Endothelial cell of umbilical vein (primary cell): ENCODE measurements at regions not wholly inside any gene's neighbourhood (a gene's known extent, or its start where the extent isn't known, plus 50 kb on each side); places are given as distances from the start of the nearest gene placed in this dataset.

Experiments used
- BruUV-seq: library from RNA; stranded (reverse); fragments of 400-500 nt; replicated peaks from 2 replicates; lab custom pipeline; 2021; lab: Mats Ljungman, UMichigan
- CTCF ChIA-PET: fragments of 300-600, 350-600 bp; sonication (Branson Sonifier 250); formaldehyde crosslinking; loops from one replicate; lab custom pipeline; 2021; ENCODE audit warnings: antibody characterized with exemption, inconsistent platforms; lab: Charles Lee
- POLR2A ChIA-PET: fragments of 300-600, 350-600 bp; sonication (Branson Sonifier 250); formaldehyde crosslinking; loops from one replicate; lab custom pipeline; 2021; ENCODE audit warnings: antibody characterized with exemption, inconsistent platforms; lab: Charles Lee
- DNase-seq: peaks from one replicate; pipeline ENCODE4 v3.0.0-alpha.2; 2011; ENCODE audit warnings: low read depth, low spot score
- FAIRE-seq: peaks from 2 replicates; lab custom pipeline; 2011; peaks lifted over from hg19 to GRCh38; lab: Jason Lieb, UNC
- H2AFZ ChIP-seq: 2 replicates; pipeline ENCODE4 v1.6.0; 2012; ENCODE audit warnings: low read depth, low read length, control low read depth, inconsistent platforms
- H3K27ac ChIP-seq: 2 replicates; pipeline ENCODE4 v1.5.1; 2011; ENCODE audit warnings: low read depth, mild to moderate bottlenecking, control low read depth, low read length, moderate library complexity; ENCODE audit not compliant: insufficient read depth
- H3K27me3 ChIP-seq, 2 experiments: 2 replicates each; pipeline versions ENCODE4 v1.6.0 to v1.6.1; 2011; ENCODE audit warnings: low read length in 2 of 2, mixed read lengths in 1 of 2; ENCODE audit not compliant: control insufficient read depth in 2 of 2, insufficient read depth in 2 of 2
- H3K36me3 ChIP-seq, 2 experiments: 2 replicates in 1 of 2; 3 replicates in 1 of 2; pipeline ENCODE4 v1.5.1; 2011; ENCODE audit warnings: low read length in 2 of 2, mild to moderate bottlenecking in 1 of 2, moderate library complexity in 1 of 2; ENCODE audit not compliant: control insufficient read depth in 2 of 2, insufficient read depth in 2 of 2; ENCODE audit errors: extremely low read depth in 1 of 2
- H3K4me1 ChIP-seq: 3 replicates; pipeline ENCODE4 v1.5.1; 2011; ENCODE audit warnings: mild to moderate bottlenecking, low read length; ENCODE audit not compliant: control insufficient read depth, insufficient read depth; ENCODE audit errors: extremely low read depth
- H3K4me2 ChIP-seq: 2 replicates; pipeline ENCODE4 v1.6.1; 2011; ENCODE audit warnings: low read length, control low read depth, mixed read lengths; ENCODE audit not compliant: insufficient read depth
- H3K4me3 ChIP-seq, 3 experiments: fragments of 200-600 bp in 1 of 3; sonication (generic), shearing (Covaris generic) in 1 of 3; replicated peaks in 1 of 3; 2 replicates each; pipeline ENCODE4 v1.5.1; 2011 to 2016; ENCODE audit warnings: control low read depth in 3 of 3, low read length in 3 of 3, mild to moderate bottlenecking in 2 of 3, inconsistent platforms in 1 of 3, low read depth in 1 of 3, moderate library complexity in 1 of 3; ENCODE audit not compliant: insufficient read depth in 1 of 3
- H3K79me2 ChIP-seq: 2 replicates; pipeline ENCODE4 v1.6.0; 2012; ENCODE audit warnings: low read length, inconsistent platforms; ENCODE audit not compliant: control insufficient read depth, insufficient read depth
- H3K9ac ChIP-seq: replicated peaks from 2 replicates; pipeline ENCODE3; 2011; ENCODE audit warnings: low read length, control low read depth; ENCODE audit not compliant: insufficient read depth; ENCODE audit errors: extremely low read depth
- H3K9me1 ChIP-seq: replicated peaks from 3 replicates; pipeline ENCODE4 v1.6.0; 2011; ENCODE audit warnings: mild to moderate bottlenecking, low read length; ENCODE audit not compliant: control insufficient read depth, insufficient read depth; ENCODE audit errors: extremely low read depth
- H3K9me3 ChIP-seq: replicated peaks from 2 replicates; pipeline ENCODE4 v1.5.1; 2012; ENCODE audit warnings: low read length, inconsistent platforms; ENCODE audit not compliant: control insufficient read depth, insufficient read depth
- H4K20me1 ChIP-seq: replicated peaks from 2 replicates; pipeline ENCODE3; 2011; ENCODE audit warnings: mild to moderate bottlenecking, low read length; ENCODE audit not compliant: control insufficient read depth, insufficient read depth; ENCODE audit errors: extremely low read depth
- EZH2 ChIP-seq: IDR thresholded peaks from 2 replicates; pipeline ENCODE4 v1.6.1; 2012; ENCODE audit warnings: borderline replicate concordance, low read depth, mild to moderate bottlenecking, moderate library complexity, low read length, inconsistent platforms; ENCODE audit not compliant: severe bottlenecking
- FOS ChIP-seq: IDR thresholded peaks from 2 replicates; pipeline ENCODE4 v1.6.1; 2011; ENCODE audit warnings: mild to moderate bottlenecking, low read length, moderate library complexity, borderline replicate concordance; ENCODE audit not compliant: insufficient read depth
- GATA2 ChIP-seq: IDR thresholded peaks from 2 replicates; pipeline ENCODE4 v1.7.0; 2011; ENCODE audit warnings: low read depth, mild to moderate bottlenecking, moderate library complexity, mixed read lengths, low read length; ENCODE audit not compliant: insufficient read length, insufficient read depth
- JUN ChIP-seq: IDR thresholded peaks from 2 replicates; pipeline ENCODE4 v1.6.1; 2011; ENCODE audit warnings: borderline replicate concordance, low read depth; ENCODE audit not compliant: insufficient read length, insufficient read depth
- MAX ChIP-seq: IDR thresholded peaks from 2 replicates; pipeline ENCODE4 v1.6.1; 2011; ENCODE audit not compliant: insufficient read depth, insufficient read length
- MYC ChIP-seq: IDR thresholded peaks from one replicate; pipeline ENCODE4 v1.6.1; 2011; ENCODE audit warnings: mild to moderate bottlenecking, low read depth, low read length
- POLR2A ChIP-seq: IDR thresholded peaks from 2 replicates; pipeline ENCODE4 v1.6.1; 2012; ENCODE audit warnings: low read depth, mild to moderate bottlenecking, control low read depth, low read length
- POLR2AphosphoS5 ChIP-seq: IDR thresholded peaks from 2 replicates; pipeline ENCODE4 v1.6.1; 2012; ENCODE audit warnings: low read depth, mild to moderate bottlenecking, control low read depth, low read length, moderate library complexity; ENCODE audit not compliant: insufficient read depth
- dilution Hi-C: fragments of 300-500 bp; cut with MboI; formaldehyde crosslinking; loops from one replicate; pipeline ENCODE4 v1.15.0; 2019; ENCODE audit warnings: low sequenced_read_pairs; ENCODE audit not compliant: extremely low pct_ligation_motif_present
- intact Hi-C: fragments of 100-400 bp; cut with micrococcal nuclease; formaldehyde crosslinking; loops from one replicate; pipeline ENCODE4 v1.10.0; 2022
- TF ChIP-seq, protein P1 (sequence below), 2 donors: IDR thresholded peaks; 1 replicate in 1 of 2; 2 replicates in 1 of 2; pipeline ENCODE4 v1.5.1; 2011; ENCODE audit warnings: low read length in 2 of 2, mild to moderate bottlenecking in 2 of 2, moderate library complexity in 2 of 2, control low read depth in 1 of 2, inconsistent platforms in 1 of 2, low read depth in 1 of 2; ENCODE audit not compliant: insufficient read depth in 1 of 2; ENCODE audit errors: extremely low read depth in 1 of 2

GRCh38 chr13:33515146-33515545, 229.6 kb upstream of the STARD13 start:
- Histone ChIP-seq H3K4me2 (no peak overlapping the region), H3K4me1 (peaks cover 8% of the 10 kb centered on the region), H3K36me3 (no peaks in the 10 kb centered on the region), H3K27me3 (no peaks in the 10 kb centered on the region), H3K27ac (no peak overlapping the region), H2AFZ (no peak overlapping the region), H4K20me1 (no peaks in the 10 kb centered on the region), H3K9me1 (no peaks in the 10 kb centered on the region), H3K4me3 (no peak overlapping the region), H3K79me2 (no peaks in the 10 kb centered on the region), H3K9ac (no peak overlapping the region), H3K9me3 (no peaks in the 10 kb centered on the region)
- DNase-seq = no peak
- intact Hi-C loops (no loop called here), dilution Hi-C loops (no loop called here)
- TF ChIP-seq POLR2AphosphoS5 = no peak
- no peak for TF ChIP-seq FOS
- TF ChIP-seq MYC = no peak
- no peak for TF ChIP-seq JUN
- no peak for TF ChIP-seq MAX
- no TSS peak for BruUV-seq
- no peak for FAIRE-seq
- ChIA-PET POLR2A (no interaction called here), CTCF (no interaction called here)

DNA sequence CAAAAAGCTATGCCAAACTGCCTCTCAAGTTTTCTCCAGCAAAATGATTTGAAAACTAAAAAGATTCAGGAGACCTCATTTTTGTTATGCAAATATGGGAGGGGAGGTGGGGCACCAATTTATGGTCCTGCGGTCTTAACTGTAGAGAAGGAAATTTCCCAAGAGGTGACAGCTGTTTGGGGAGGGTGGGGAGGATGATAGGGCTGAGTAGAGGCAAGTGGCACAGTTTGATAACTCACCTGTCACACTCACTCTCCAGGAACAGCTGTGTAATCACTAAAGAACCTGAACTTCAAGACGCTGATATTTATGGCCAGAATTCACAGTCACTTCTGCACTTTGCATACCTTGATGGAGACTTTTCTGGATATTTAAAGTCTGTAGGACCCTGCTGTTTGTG, 232.9 kb upstream of the STARD13 start:
- no peak for FAIRE-seq
- no TSS peak for BruUV-seq

More for the DNA sequence above, 232.9 kb upstream of the STARD13 start:
- CTCF ChIA-PET = interaction anchor here (1.1 kb wide), 1 partner anchor 167 kb away, joined by 3 read pairs; no protein-coding TSS in a partner anchor
- no peaks in the 10 kb centered on the region for H3K36me3 ChIP-seq
- H3K9me1 ChIP-seq = no peaks in the 10 kb centered on the region
- peaks cover under 1% of the 10 kb centered on the region for H3K4me1 ChIP-seq
- H3K4me3 ChIP-seq = no peak overlapping the region
- dilution Hi-C loops (no loop called here), intact Hi-C loops (no loop called here)
- DNase-seq = no peak
- no peaks in the 10 kb centered on the region for H4K20me1 ChIP-seq
- no peak overlapping the region for H2AFZ ChIP-seq
- no peak overlapping the region for H3K27ac ChIP-seq
- H3K27me3 ChIP-seq = no peaks in the 10 kb centered on the region
- no peak overlapping the region for H3K4me2 ChIP-seq
- H3K9ac ChIP-seq = no peak overlapping the region
- TF ChIP-seq MYC = no peak
- no peak for TF ChIP-seq JUN
- TF ChIP-seq POLR2A = no peak
- no peak for TF ChIP-seq POLR2AphosphoS5
- TF ChIP-seq GATA2 = no peak
- TF ChIP-seq EZH2 = no peak
- no peak for TF ChIP-seq FOS
- TF ChIP-seq MAX = no peak
- TF ChIP-seq, protein P1, sequence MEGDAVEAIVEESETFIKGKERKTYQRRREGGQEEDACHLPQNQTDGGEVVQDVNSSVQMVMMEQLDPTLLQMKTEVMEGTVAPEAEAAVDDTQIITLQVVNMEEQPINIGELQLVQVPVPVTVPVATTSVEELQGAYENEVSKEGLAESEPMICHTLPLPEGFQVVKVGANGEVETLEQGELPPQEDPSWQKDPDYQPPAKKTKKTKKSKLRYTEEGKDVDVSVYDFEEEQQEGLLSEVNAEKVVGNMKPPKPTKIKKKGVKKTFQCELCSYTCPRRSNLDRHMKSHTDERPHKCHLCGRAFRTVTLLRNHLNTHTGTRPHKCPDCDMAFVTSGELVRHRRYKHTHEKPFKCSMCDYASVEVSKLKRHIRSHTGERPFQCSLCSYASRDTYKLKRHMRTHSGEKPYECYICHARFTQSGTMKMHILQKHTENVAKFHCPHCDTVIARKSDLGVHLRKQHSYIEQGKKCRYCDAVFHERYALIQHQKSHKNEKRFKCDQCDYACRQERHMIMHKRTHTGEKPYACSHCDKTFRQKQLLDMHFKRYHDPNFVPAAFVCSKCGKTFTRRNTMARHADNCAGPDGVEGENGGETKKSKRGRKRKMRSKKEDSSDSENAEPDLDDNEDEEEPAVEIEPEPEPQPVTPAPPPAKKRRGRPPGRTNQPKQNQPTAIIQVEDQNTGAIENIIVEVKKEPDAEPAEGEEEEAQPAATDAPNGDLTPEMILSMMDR (IDR thresholded peaks at IDR 0.05; ENCODE audit: extremely low read depth in 1 of 2, insufficient read depth in 1 of 2, low read depth in 1 of 2, low read length in 2 of 2) = no peak
- no peaks in the 10 kb centered on the region for H3K9me3 ChIP-seq
- POLR2A ChIA-PET = no interaction called here
- no peaks in the 10 kb centered on the region for H3K79me2 ChIP-seq
